Osteocyte (in vitro differentiated cells): ENCODE measurements at regions not wholly inside any gene's neighbourhood (a gene's known extent, or its start where the extent isn't known, plus 50 kb on each side); places are given as distances from the start of the nearest gene placed in this dataset.

Experiments used
- DNase-seq: peaks from one replicate; pipeline ENCODE4 v3.0.0; 2021; ENCODE audit warnings: mixed read lengths; ENCODE audit not compliant: unreplicated experiment; ENCODE audit errors: extremely low spot score
- H3K27ac Mint-ChIP-seq: one replicate; pipeline ENCODE4 v1.8.0; 2021; ENCODE audit warnings: mild to moderate bottlenecking, mixed read lengths; ENCODE audit not compliant: unreplicated experiment
- H3K27me3 Mint-ChIP-seq: one replicate; pipeline ENCODE4 v1.8.0; 2021; ENCODE audit warnings: mixed read lengths; ENCODE audit not compliant: unreplicated experiment
- H3K36me3 Mint-ChIP-seq: one replicate; pipeline ENCODE4 v1.8.0; 2021; ENCODE audit warnings: mixed read lengths; ENCODE audit not compliant: unreplicated experiment
- H3K4me1 Mint-ChIP-seq: one replicate; pipeline ENCODE4 v1.8.0; 2021; ENCODE audit warnings: mixed read lengths; ENCODE audit not compliant: unreplicated experiment
- H3K4me3 Mint-ChIP-seq: one replicate; pipeline ENCODE4 v1.8.0; 2021; ENCODE audit warnings: mild to moderate bottlenecking, moderate library complexity, mixed read lengths; ENCODE audit not compliant: unreplicated experiment
- H3K9me3 Mint-ChIP-seq: one replicate; pipeline ENCODE4 v1.8.0; 2021; ENCODE audit warnings: mixed read lengths; ENCODE audit not compliant: unreplicated experiment
- TF ChIP-seq, protein P1 (sequence below): fragments of 200-600 bp; sonication (generic); IDR thresholded peaks from 2 replicates; pipeline ENCODE4 v1.5.0; 2021; ENCODE audit warnings: antibody characterized with exemption, mild to moderate bottlenecking, moderate library complexity

DNA sequence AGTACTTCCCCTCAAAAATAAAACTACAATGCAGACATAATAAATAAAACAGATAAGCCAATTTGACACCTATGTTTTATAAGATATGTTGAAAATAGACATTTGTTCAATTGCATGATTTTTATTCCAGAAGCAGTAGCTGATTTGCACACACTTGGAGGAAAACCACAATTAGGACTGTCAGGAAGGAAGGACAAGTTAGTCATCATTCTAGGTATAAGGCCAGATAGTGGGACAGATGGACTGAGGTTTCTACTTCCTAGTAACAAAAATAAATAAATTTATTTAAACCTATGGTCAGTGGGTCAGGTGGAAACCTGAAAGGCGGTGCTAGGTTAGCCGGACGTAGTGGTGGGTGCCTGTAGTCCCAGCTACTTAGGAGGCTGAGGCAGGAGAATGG is 141.8 kb upstream of the RASSF8 start:
- no peaks in the 10 kb centered on the region for H3K9me3 Mint-ChIP-seq
- no peaks in the 10 kb centered on the region for H3K27me3 Mint-ChIP-seq
- no peak overlapping the region for H3K27ac Mint-ChIP-seq
- H3K36me3 Mint-ChIP-seq = no peaks in the 10 kb centered on the region
- TF ChIP-seq, protein P1, sequence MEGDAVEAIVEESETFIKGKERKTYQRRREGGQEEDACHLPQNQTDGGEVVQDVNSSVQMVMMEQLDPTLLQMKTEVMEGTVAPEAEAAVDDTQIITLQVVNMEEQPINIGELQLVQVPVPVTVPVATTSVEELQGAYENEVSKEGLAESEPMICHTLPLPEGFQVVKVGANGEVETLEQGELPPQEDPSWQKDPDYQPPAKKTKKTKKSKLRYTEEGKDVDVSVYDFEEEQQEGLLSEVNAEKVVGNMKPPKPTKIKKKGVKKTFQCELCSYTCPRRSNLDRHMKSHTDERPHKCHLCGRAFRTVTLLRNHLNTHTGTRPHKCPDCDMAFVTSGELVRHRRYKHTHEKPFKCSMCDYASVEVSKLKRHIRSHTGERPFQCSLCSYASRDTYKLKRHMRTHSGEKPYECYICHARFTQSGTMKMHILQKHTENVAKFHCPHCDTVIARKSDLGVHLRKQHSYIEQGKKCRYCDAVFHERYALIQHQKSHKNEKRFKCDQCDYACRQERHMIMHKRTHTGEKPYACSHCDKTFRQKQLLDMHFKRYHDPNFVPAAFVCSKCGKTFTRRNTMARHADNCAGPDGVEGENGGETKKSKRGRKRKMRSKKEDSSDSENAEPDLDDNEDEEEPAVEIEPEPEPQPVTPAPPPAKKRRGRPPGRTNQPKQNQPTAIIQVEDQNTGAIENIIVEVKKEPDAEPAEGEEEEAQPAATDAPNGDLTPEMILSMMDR = no peak
- DNase-seq = no peak
- no peak overlapping the region for H3K4me3 Mint-ChIP-seq
- H3K4me1 Mint-ChIP-seq = peaks cover 14% of the 10 kb centered on the region

- H3K27ac Mint-ChIP-seq = no peak overlapping the region
- H3K9me3 Mint-ChIP-seq = no peaks in the 10 kb centered on the region
- no peak for DNase-seq
- H3K36me3 Mint-ChIP-seq = no peaks in the 10 kb centered on the region
- H3K4me1 Mint-ChIP-seq = peaks cover 9% of the 10 kb centered on the region
- TF ChIP-seq, protein P1 = no peak
- H3K27me3 Mint-ChIP-seq = no peaks in the 10 kb centered on the region
- no peak overlapping the region for H3K4me3 Mint-ChIP-seq
Measured at GRCh38 chr12:25817166-25817565, 141.3 kb upstream of the RASSF8 start.

- peaks cover 9% of the 10 kb centered on the region for H3K4me1 Mint-ChIP-seq
- H3K27ac Mint-ChIP-seq = no peak overlapping the region
- DNase-seq = no peak
- H3K27me3 Mint-ChIP-seq = no peaks in the 10 kb centered on the region
- no peaks in the 10 kb centered on the region for H3K9me3 Mint-ChIP-seq
- no peak overlapping the region for H3K4me3 Mint-ChIP-seq
- no peaks in the 10 kb centered on the region for H3K36me3 Mint-ChIP-seq
- TF ChIP-seq, protein P1 = no peak
Measured at GRCh38 chr12:25818596-25819390, 139.7 kb upstream of the RASSF8 start.

- H3K36me3 Mint-ChIP-seq = no peaks in the 10 kb centered on the region
- H3K4me3 Mint-ChIP-seq = no peak overlapping the region
- no peak overlapping the region for H3K27ac Mint-ChIP-seq
- TF ChIP-seq, protein P1 = no peak
- no peaks in the 10 kb centered on the region for H3K9me3 Mint-ChIP-seq
- H3K27me3 Mint-ChIP-seq = peaks cover 2% of the 10 kb centered on the region
- H3K4me1 Mint-ChIP-seq = peaks cover 9% of the 10 kb centered on the region
- DNase-seq = no peak
Measured at GRCh38 chr12:25819691-25820090, 138.8 kb upstream of the RASSF8 start.

GRCh38 chr12:25822281-25822680 is 136.2 kb upstream of the RASSF8 start:
- no peak for DNase-seq
- Mint-ChIP-seq H3K27ac (no peak overlapping the region), H3K4me3 (no peak overlapping the region), H3K27me3 (peaks cover 2% of the 10 kb centered on the region), H3K36me3 (no peaks in the 10 kb centered on the region), H3K4me1 (peaks cover 9% of the 10 kb centered on the region), H3K9me3 (no peaks in the 10 kb centered on the region)
- TF ChIP-seq, protein P1 = no peak
